ENCODE measurements at regions not wholly inside any gene's neighbourhood (a gene's known extent, or its start where the extent isn't known, plus 50 kb on each side); places are given as distances from the start of the nearest gene placed in this dataset.
"Not testable (repeated sequence)": the region's sequence is repeated elsewhere in the genome, so short reads cannot be mapped to it uniquely, and the experiment has no call there.

- DNase-seq (ENCODE audit: low read depth): no peak
Measured at GRCh38 chr5:16987776-16988175, 51.7 kb upstream of the MYO10 start.

- not testable (repeated sequence) for DNase-seq (ENCODE audit: low read depth)
Measured at GRCh38 chr5:16990817-16991520, 54.9 kb upstream of the MYO10 start.

GRCh38 chr5:16992006-16992405, 55.9 kb upstream of the MYO10 start:
- peak; percentile 93 for DNase-seq (ENCODE audit: low read depth)

GRCh38 chr5:16992444-16992843, 56.4 kb upstream of the MYO10 start:
- DNase-seq (ENCODE audit: low read depth): peak; percentile 85

GRCh38 chr5:16994565-16994964, 58.5 kb upstream of the MYO10 start:
- peak; percentile 37 for DNase-seq (ENCODE audit: low read depth)

GRCh38 chr5:16995372-16995771, 59.3 kb upstream of the MYO10 start:
- no peak for DNase-seq (ENCODE audit: low read depth)

GRCh38 chr5:17000291-17000939, 64.3 kb upstream of the MYO10 start:
- peak; percentile 94 for DNase-seq (ENCODE audit: low read depth)

GRCh38 chr5:17001428-17001827, 65.3 kb upstream of the MYO10 start:
- DNase-seq (ENCODE audit: low read depth): no peak

- peak; percentile 40 for DNase-seq (ENCODE audit: low read depth)
Measured at GRCh38 chr5:17004441-17005106, 68.5 kb upstream of the MYO10 start.

- DNase-seq (ENCODE audit: low read depth): no peak
Measured at GRCh38 chr5:17005107-17005828, 69.2 kb upstream of the MYO10 start.

- peak; percentile 65 for DNase-seq (ENCODE audit: low read depth)
Measured at GRCh38 chr5:17012289-17012688, 76.2 kb upstream of the MYO10 start.

- no peak for DNase-seq (ENCODE audit: low read depth)
Measured at GRCh38 chr5:17014686-17015085, 78.6 kb upstream of the MYO10 start.

GRCh38 chr5:17018871-17019270, 82.8 kb upstream of the MYO10 start:
- no peak for DNase-seq (ENCODE audit: low read depth)

GRCh38 chr5:17019324-17019723, 83.2 kb upstream of the MYO10 start:
- peak; percentile 35 for DNase-seq (ENCODE audit: low read depth)

- DNase-seq (ENCODE audit: low read depth): peak; percentile 36
Measured at GRCh38 chr5:17020678-17021601, 84.9 kb upstream of the MYO10 start.

- peak; percentile 67 for DNase-seq (ENCODE audit: low read depth)
Measured at GRCh38 chr5:17021602-17021932, 85.5 kb upstream of the MYO10 start.

- DNase-seq (ENCODE audit: low read depth): peak; percentile 39
Measured at GRCh38 chr5:17022296-17022695, 86.2 kb upstream of the MYO10 start.

GRCh38 chr5:17024686-17025180, 88.6 kb upstream of the MYO10 start:
- peak; percentile 86 for DNase-seq (ENCODE audit: low read depth)

- not testable (repeated sequence) for DNase-seq (ENCODE audit: low read depth)
Measured at GRCh38 chr5:17031659-17032277, 95.7 kb upstream of the MYO10 start.

GRCh38 chr5:17032314-17032985, 96.4 kb upstream of the MYO10 start:
- not testable (repeated sequence) for DNase-seq (ENCODE audit: low read depth)
